Type B pancreatic cell (in vitro differentiated cells): ENCODE measurements at regions not wholly inside any gene's neighbourhood (a gene's known extent, or its start where the extent isn't known, plus 50 kb on each side); places are given as distances from the start of the nearest gene placed in this dataset.
A peak's percentile ranks its signal among the peaks of the same experiment; 100 is the strongest.
"Not testable (repeated sequence)": the region's sequence is repeated elsewhere in the genome, so short reads cannot be mapped to it uniquely, and the experiment has no call there.

Experiments
- DNase-seq: peaks from one replicate; pipeline ENCODE4 v3.0.0; 2021; ENCODE audit warnings: mixed read lengths; ENCODE audit not compliant: unreplicated experiment; ENCODE audit errors: extremely low spot score
- H3K27ac Mint-ChIP-seq: 2 replicates; pipeline ENCODE4 v1.8.0; 2021; ENCODE audit warnings: mild to moderate bottlenecking, mixed read lengths
- H3K27me3 Mint-ChIP-seq: 2 replicates; pipeline ENCODE4 v1.8.0; 2021; ENCODE audit warnings: mixed read lengths
- H3K36me3 Mint-ChIP-seq: 2 replicates; pipeline ENCODE4 v1.8.0; 2021; ENCODE audit warnings: mixed read lengths
- H3K4me1 Mint-ChIP-seq: one replicate; pipeline ENCODE4 v1.8.0; 2021; ENCODE audit warnings: mixed read lengths; ENCODE audit not compliant: unreplicated experiment
- H3K4me3 Mint-ChIP-seq: 2 replicates; pipeline ENCODE4 v1.8.0; 2021; ENCODE audit warnings: mild to moderate bottlenecking, mixed read lengths
- H3K9me3 Mint-ChIP-seq: 2 replicates; pipeline ENCODE4 v1.8.0; 2021; ENCODE audit warnings: mixed read lengths
- TF ChIP-seq, protein P1 (sequence below): fragments of 200-600 bp; sonication (generic); conservative IDR thresholded peaks from 2 replicates; pipeline ENCODE4 v1.5.0; 2021; ENCODE audit warnings: antibody characterized with exemption, mild to moderate bottlenecking

DNA sequence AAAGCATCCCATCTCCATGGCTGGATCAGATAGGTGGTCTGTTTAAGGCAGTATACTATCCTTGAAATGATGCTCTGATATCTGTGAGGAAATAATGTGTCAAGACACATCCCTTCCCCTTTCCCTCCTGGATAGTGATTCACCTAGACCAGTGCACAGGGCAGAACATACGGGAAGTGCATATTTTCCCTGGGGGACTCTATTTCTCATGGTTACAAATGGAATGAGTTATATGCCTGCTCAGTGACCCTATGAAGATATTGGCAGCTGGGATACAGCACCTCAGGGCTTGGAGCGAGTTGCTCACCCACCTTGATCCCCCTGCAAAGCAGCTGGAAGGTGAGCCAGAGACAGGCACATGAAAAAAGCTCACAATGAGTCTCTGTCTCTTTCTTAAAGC lies 67.5 kb upstream of the PRL start:
- TF ChIP-seq, protein P1, sequence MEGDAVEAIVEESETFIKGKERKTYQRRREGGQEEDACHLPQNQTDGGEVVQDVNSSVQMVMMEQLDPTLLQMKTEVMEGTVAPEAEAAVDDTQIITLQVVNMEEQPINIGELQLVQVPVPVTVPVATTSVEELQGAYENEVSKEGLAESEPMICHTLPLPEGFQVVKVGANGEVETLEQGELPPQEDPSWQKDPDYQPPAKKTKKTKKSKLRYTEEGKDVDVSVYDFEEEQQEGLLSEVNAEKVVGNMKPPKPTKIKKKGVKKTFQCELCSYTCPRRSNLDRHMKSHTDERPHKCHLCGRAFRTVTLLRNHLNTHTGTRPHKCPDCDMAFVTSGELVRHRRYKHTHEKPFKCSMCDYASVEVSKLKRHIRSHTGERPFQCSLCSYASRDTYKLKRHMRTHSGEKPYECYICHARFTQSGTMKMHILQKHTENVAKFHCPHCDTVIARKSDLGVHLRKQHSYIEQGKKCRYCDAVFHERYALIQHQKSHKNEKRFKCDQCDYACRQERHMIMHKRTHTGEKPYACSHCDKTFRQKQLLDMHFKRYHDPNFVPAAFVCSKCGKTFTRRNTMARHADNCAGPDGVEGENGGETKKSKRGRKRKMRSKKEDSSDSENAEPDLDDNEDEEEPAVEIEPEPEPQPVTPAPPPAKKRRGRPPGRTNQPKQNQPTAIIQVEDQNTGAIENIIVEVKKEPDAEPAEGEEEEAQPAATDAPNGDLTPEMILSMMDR: no peak
- H3K27me3 Mint-ChIP-seq: no peaks in the 10 kb centered on the region
- no peaks in the 10 kb centered on the region for H3K36me3 Mint-ChIP-seq
- peaks cover 3% of the 10 kb centered on the region for H3K9me3 Mint-ChIP-seq
- no peak overlapping the region for H3K4me3 Mint-ChIP-seq
- H3K27ac Mint-ChIP-seq: peak overlapping the region; percentile 36
- H3K4me1 Mint-ChIP-seq: peaks cover 30% of the 10 kb centered on the region
- no peak for DNase-seq

DNA sequence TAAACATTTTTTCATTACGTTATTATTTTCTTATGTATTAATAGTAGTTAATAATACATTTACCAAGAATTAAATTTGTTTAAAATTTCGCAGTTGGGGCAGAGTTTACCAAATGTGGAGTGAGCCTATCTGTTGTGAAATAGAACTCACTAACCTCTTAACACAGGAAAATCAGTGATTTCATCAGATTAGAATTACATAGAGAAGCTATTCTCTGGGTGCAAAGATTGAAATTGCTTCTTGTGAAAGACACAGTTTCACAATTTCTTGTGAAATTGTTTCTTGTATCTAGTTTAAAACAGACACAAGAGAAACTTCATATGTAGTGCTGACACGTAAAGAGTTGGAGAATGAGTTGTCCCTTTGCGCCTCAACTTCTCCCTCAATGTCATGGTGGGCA lies 69.4 kb upstream of the PRL start:
- Mint-ChIP-seq H3K27me3 (no peaks in the 10 kb centered on the region), H3K4me3 (no peak overlapping the region), H3K36me3 (no peaks in the 10 kb centered on the region), H3K9me3 (peaks cover under 1% of the 10 kb centered on the region), H3K27ac (no peak overlapping the region), H3K4me1 (peaks cover 30% of the 10 kb centered on the region)
- TF ChIP-seq, protein P1: no peak
- DNase-seq: no peak

DNA sequence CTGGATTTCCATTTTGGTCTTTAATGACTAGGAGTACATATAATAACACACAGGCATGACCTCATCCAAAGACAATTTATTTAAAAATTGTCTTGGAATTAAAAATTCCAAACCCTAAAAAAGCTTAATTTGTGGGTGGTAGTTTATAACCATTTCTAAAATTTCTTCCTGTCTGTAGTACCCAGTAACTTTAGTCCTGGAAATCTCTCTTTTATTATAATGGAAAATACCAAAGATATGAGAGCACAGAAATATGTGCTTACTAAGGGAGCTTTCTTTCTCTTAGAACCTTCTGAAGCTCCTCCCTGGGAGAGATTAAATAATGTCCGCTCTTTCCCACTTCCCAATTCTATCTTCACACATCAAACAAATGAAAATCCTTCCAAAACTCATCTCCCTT lies 70.5 kb upstream of the PRL start:
- TF ChIP-seq, protein P1: no peak
- H3K4me1 Mint-ChIP-seq: peaks cover 23% of the 10 kb centered on the region
- H3K4me3 Mint-ChIP-seq: no peak overlapping the region
- H3K27ac Mint-ChIP-seq: no peak overlapping the region
- peaks cover 6% of the 10 kb centered on the region for H3K9me3 Mint-ChIP-seq
- no peaks in the 10 kb centered on the region for H3K36me3 Mint-ChIP-seq
- no peak for DNase-seq
- H3K27me3 Mint-ChIP-seq: no peaks in the 10 kb centered on the region

DNA sequence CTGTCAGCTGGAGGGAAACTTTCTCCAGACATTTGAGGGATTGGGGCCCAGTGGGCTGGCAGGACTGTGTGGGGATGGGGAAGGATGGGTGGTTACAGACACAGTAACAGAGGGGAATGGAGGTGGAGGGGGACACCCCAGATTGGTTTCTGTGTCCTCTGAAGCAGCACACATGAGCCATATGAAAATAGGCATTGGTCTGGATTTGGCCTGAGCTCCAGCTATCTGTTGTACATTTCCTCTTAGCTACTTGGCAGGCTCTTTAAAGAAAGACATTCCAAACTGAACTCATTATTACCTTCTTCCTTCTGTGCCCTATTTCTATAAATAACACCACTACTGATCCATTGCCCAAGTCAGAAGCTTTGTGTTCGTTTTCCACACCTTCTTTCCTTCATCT lies 72.0 kb upstream of the PRL start:
- no peak for DNase-seq
- no peaks in the 10 kb centered on the region for H3K36me3 Mint-ChIP-seq
- no peak overlapping the region for H3K27ac Mint-ChIP-seq
- TF ChIP-seq, protein P1: no peak
- no peak overlapping the region for H3K4me3 Mint-ChIP-seq
- H3K4me1 Mint-ChIP-seq: peaks cover 8% of the 10 kb centered on the region
- H3K9me3 Mint-ChIP-seq: peaks cover 6% of the 10 kb centered on the region
- no peaks in the 10 kb centered on the region for H3K27me3 Mint-ChIP-seq

DNA sequence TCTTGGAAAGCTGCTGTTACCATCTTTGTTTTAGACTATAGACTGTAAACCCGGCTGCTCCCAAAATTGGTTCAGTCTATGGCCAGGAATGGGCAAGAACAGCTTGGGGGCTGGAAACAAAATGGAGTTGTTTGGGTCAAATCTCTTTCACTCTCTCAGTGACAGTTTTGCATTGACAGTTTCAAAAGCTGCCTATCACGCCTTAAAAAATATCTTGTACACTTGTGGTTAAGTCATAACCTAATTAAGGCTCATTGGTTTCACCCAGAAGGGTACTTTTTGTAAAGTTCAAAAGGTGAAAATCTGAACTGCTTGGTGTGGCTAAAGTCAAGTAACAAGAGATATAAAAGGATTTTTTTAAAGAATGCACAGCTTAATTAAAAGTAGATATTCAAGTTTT lies 76.1 kb upstream of the PRL start:
- TF ChIP-seq, protein P1: no peak
- DNase-seq: no peak
- Mint-ChIP-seq H3K9me3 (peaks cover 12% of the 10 kb centered on the region), H3K27me3 (no peaks in the 10 kb centered on the region), H3K4me1 (no peaks in the 10 kb centered on the region), H3K27ac (no peak overlapping the region), H3K36me3 (no peaks in the 10 kb centered on the region), H3K4me3 (no peak overlapping the region)

DNA sequence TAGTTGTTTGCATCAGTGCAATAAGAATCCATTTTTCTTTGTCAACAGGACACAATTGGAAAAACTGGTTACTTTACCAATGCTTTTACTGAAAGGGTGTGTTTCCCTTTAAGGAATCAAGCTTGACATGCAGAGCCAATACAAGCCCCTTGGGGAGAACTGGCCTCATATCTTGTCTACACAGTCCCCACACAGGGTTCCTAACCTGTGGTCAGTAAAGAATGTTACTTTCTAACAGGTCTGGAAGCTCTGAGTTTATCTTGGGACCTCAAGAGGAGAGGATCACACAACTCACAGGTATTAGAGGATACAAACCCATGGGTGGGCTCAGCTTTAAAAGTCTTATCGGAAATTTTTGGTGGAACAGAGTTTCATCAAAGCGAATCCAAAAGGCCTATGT lies 78.1 kb upstream of the PRL start:
- H3K36me3 Mint-ChIP-seq, H3K4me3 Mint-ChIP-seq, DNase-seq, H3K4me1 Mint-ChIP-seq, H3K27me3 Mint-ChIP-seq, H3K27ac Mint-ChIP-seq: not testable (repeated sequence)
- peaks cover 12% of the 10 kb centered on the region for H3K9me3 Mint-ChIP-seq

DNA sequence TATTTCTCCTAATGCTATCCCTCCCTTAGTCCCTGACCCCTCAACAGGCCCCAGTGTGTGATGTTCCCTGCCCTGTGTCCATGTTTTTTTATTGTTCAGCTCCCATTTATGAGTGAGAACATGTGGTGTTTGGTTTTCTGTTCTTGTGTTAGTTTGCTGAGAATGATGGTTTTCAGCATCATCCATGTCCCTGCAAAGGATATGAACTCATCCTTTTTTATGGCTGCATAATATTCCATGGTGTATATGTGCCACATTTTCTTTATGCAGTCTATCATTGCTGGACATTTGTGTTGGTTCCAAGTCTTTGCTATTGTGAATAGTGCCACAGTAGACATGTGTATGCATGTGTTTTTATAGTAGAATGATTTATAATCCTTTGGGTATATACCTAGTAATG lies 79.5 kb upstream of the PRL start:
- not testable (repeated sequence) for H3K27ac Mint-ChIP-seq, H3K4me1 Mint-ChIP-seq, H3K27me3 Mint-ChIP-seq, DNase-seq, H3K36me3 Mint-ChIP-seq, H3K4me3 Mint-ChIP-seq
- H3K9me3 Mint-ChIP-seq: peaks cover 12% of the 10 kb centered on the region

DNA sequence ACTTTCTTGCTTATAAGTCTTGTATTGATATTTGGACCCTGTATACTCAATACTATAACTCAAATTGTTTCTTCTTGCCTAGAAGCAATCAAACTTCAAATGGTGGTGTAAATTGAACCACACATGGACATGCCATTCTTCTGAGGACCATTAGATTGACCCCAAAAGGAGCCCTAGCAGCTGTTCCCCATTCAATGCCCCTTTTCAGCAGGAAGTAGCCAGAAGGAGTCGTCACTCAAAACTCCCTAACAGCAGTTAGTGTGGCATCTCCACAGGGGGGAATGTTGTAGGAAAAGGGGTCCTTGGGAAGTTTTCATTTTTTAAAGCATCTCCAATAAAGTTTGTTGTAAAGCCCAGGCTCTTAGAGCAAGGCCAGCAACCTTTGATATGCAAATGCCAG lies 81.7 kb upstream of the PRL start:
- not testable (repeated sequence) for H3K4me1 Mint-ChIP-seq, H3K4me3 Mint-ChIP-seq, H3K36me3 Mint-ChIP-seq, DNase-seq, H3K9me3 Mint-ChIP-seq, H3K27me3 Mint-ChIP-seq, H3K27ac Mint-ChIP-seq
